ENCODE measurements at regions not wholly inside any gene's neighbourhood (a gene's known extent, or its start where the extent isn't known, plus 50 kb on each side); places are given as distances from the start of the nearest gene placed in this dataset.

DNA sequence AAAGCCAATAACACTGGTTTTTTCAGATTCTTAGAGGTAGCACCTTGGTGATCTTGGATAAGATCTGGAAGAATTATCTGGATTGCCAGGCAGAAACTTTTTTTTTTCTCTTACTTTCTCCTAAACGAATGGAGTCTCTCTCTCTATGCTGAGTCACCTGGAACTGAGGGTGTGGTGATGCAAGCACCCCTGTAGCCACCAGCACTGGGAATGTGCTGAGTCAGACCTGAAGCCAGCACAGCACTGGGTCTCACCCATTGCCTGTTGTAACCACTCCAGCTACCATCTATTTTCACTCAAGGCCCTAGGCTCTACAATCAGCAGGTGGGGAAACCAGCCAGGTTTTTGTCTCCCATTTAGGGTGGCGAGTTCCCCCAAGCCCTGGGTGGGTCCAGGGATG, 923.8 kb downstream of the RAPGEF2 start:
- no peak for DNase-seq (ENCODE audit: extremely low spot score)
- no peak for TF ChIP-seq CTCF (IDR thresholded peaks at IDR 0.05; ENCODE audit: control extremely low read depth, extremely low read depth, low read depth, missing control alignments)
- CTCF ChIA-PET: no interaction called here
- POLR2A ChIA-PET: no interaction called here

DNA sequence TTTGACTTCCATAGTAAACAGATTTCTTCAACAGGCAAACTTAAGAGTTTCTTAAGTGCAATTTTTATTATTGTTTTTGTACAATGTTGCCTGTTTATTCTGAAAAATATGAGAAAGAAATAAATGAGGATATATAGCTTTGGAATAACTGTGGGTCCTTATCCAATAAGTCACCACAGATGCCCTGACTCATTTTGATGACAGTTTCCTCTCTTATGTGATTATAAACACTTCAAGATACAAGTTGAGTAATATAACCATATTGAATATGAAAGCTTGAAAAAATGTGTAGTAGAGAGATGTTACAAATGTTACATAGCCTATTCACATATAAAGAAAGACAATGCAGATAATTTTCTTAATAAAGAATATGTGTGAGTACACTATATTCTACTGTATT, 931.6 kb downstream of the RAPGEF2 start:
- TF ChIP-seq CTCF (IDR thresholded peaks at IDR 0.05; ENCODE audit: control extremely low read depth, extremely low read depth, low read depth, missing control alignments): no peak
- CTCF ChIA-PET: no interaction called here
- POLR2A ChIA-PET: no interaction called here
- no peak for DNase-seq (ENCODE audit: extremely low spot score)

GRCh38 chr4:160038615-160039014, 935.7 kb downstream of the RAPGEF2 start:
- CTCF ChIA-PET: no interaction called here

DNA sequence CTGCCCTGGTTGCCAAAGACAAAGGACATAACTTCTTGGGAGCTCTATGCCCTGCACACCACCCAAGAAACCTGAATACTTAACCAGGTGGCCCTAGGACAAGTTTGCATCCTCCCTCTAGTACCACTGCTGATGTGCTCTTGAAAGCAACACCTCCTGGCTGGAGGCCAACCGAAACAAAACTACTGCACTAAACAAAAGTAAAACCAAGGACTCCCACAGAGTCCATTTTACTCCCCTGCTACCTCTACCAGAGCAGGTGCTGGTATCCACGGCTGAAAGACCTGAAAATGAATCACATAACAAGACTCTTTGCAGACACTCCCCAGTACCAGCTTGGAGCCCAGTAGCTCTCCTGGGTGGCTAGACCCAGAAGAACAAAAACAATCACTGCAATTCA, 941.8 kb downstream of the RAPGEF2 start:
- DNase-seq (ENCODE audit: extremely low spot score): no peak
- TF ChIP-seq CTCF (IDR thresholded peaks at IDR 0.05; ENCODE audit: control extremely low read depth, extremely low read depth, low read depth, missing control alignments): no peak
- CTCF ChIA-PET: no interaction called here
- POLR2A ChIA-PET: no interaction called here

More at GRCh38 chr4:160038615-160039014, 935.7 kb downstream of the RAPGEF2 start:
- POLR2A ChIA-PET: no interaction called here
- TF ChIP-seq CTCF (IDR thresholded peaks at IDR 0.05; ENCODE audit: control extremely low read depth, extremely low read depth, low read depth, missing control alignments): no peak
- no peak for DNase-seq (ENCODE audit: extremely low spot score)

- ChIA-PET CTCF (no interaction called here), POLR2A (no interaction called here)
- DNase-seq (ENCODE audit: extremely low spot score): no peak
- no peak for TF ChIP-seq CTCF (IDR thresholded peaks at IDR 0.05; ENCODE audit: control extremely low read depth, extremely low read depth, low read depth, missing control alignments)
These were observed 979.7 kb downstream of the RAPGEF2 start for GRCh38 chr4:160082432-160083207.

DNA sequence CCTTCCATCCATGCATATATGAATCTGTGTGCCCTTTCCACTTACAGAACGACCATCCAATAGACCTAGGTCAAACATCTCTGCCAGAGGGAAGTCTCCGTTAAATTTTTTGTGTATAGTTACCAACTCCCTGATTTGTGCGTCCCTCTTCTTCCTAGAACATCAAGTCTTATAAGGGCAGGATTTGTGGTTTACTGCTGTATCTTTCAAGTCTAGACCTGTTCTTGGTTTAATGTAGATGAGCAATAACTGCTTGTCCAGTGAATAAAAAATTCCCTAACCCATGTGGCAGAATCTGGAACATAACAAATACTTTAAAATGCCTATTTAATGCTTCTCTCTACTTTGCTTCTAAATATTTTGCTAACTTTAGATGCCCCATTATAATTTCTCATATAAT, 988.8 kb downstream of the RAPGEF2 start:
- CTCF ChIA-PET: no interaction called here

More for the DNA sequence above, 988.8 kb downstream of the RAPGEF2 start:
- POLR2A ChIA-PET: no interaction called here
- DNase-seq (ENCODE audit: extremely low spot score): no peak
- TF ChIP-seq CTCF (IDR thresholded peaks at IDR 0.05; ENCODE audit: control extremely low read depth, extremely low read depth, low read depth, missing control alignments): no peak
